HepG2 (cell line): ENCODE measurements at regions not wholly inside any gene's neighbourhood (a gene's known extent, or its start where the extent isn't known, plus 50 kb on each side); places are given as distances from the start of the nearest gene placed in this dataset.
"Not testable (repeated sequence)": the region's sequence is repeated elsewhere in the genome, so short reads cannot be mapped to it uniquely, and the experiment has no call there.

Experiments used
- ATAC-seq: fragments of 200-7000 bp; cut with Tn5 transposase; 3 replicates; pipeline ENCODE4 v1.9.1; 2020; ENCODE audit warnings: mild to moderate bottlenecking, moderate library complexity
- BruUV-seq: library from RNA; stranded (reverse); fragments of 400-500 nt; replicated peaks from 2 replicates; lab custom pipeline; 2021; lab: Mats Ljungman, UMichigan
- CTCF ChIA-PET: fragments of 300-600 bp; formaldehyde crosslinking; extraction: SDS; loops from one replicate; lab custom pipeline; 2021; ENCODE audit warnings: low total read pairs, inconsistent platforms, low intra/inter-chr PET ratio; lab: Yijun Ruan, JAX
- POLR2A ChIA-PET: fragments of 350-600 bp; sonication (Branson Sonifier 250); formaldehyde crosslinking; loops from one replicate; lab custom pipeline; 2020; ENCODE audit warnings: antibody characterized with exemption, inconsistent platforms; lab: Yijun Ruan, JAX
- DNase-seq: peaks from one replicate; pipeline ENCODE4 v3.0.0-alpha.2; 2015; ENCODE audit warnings: low spot score
- FAIRE-seq: peaks from 3 replicates; lab custom pipeline; 2011; peaks lifted over from hg19 to GRCh38; lab: Jason Lieb, UNC
- H2AFZ ChIP-seq: one replicate; pipeline ENCODE4 v1.6.1; 2011; ENCODE audit warnings: low read length, inconsistent platforms
- H3K27ac ChIP-seq: fragments of 300-600 bp; 3 replicates; pipeline ENCODE4 v1.8.0; 2011; ENCODE audit warnings: mixed run types, mild to moderate bottlenecking, mixed read lengths, low read length, inconsistent platforms; ENCODE audit not compliant: insufficient read depth; ENCODE audit errors: extremely low read length
- H3K27me3 ChIP-seq, 2 experiments: fragments of 200-600 bp in 1 of 2; 2 replicates in 1 of 2; 3 replicates in 1 of 2; pipeline versions ENCODE4 v1.6.0 to v1.8.0; 2011; ENCODE audit warnings: low read length in 2 of 2, mild to moderate bottlenecking in 2 of 2, moderate library complexity in 2 of 2, inconsistent platforms in 1 of 2; ENCODE audit not compliant: insufficient read depth in 2 of 2, control insufficient read depth in 1 of 2
- H3K36me3 ChIP-seq, 2 experiments: fragments of 200-600 bp in 1 of 2; replicated peaks in 1 of 2; 2 replicates in 1 of 2; 3 replicates in 1 of 2; pipeline versions ENCODE4 v1.5.1 to v1.8.0; 2011; ENCODE audit warnings: low read length in 2 of 2, inconsistent platforms in 1 of 2; ENCODE audit not compliant: insufficient read depth in 2 of 2, control insufficient read depth in 1 of 2
- H3K4me1 ChIP-seq: 2 replicates; pipeline ENCODE4 v1.5.1; 2012; ENCODE audit warnings: low read length, inconsistent platforms; ENCODE audit not compliant: insufficient read depth
- H3K4me2 ChIP-seq: 2 replicates; pipeline ENCODE4 v1.6.0; 2011; ENCODE audit warnings: low read depth, low read length, inconsistent platforms
- H3K4me3 ChIP-seq, 3 experiments: fragments of 200-600 bp in 1 of 3; sonication (generic), shearing (Covaris generic) in 1 of 3; replicated peaks in 1 of 3; 2 replicates each; pipeline ENCODE4 v1.5.1; 2011 to 2016; ENCODE audit warnings: low read length in 3 of 3, inconsistent platforms in 2 of 3, low read depth in 2 of 3, mild to moderate bottlenecking in 2 of 3, control low read depth in 1 of 3, mixed read lengths in 1 of 3; ENCODE audit not compliant: insufficient read depth in 1 of 3
- H3K79me2 ChIP-seq: one replicate; pipeline ENCODE4 v1.6.1; 2011; ENCODE audit warnings: low read length, inconsistent platforms; ENCODE audit not compliant: insufficient read depth
- H3K9ac ChIP-seq: 2 replicates; pipeline ENCODE4 v1.6.0; 2011; ENCODE audit warnings: mild to moderate bottlenecking, low read depth, low read length, inconsistent platforms; ENCODE audit not compliant: insufficient read depth
- H3K9me3 ChIP-seq: 2 replicates; pipeline ENCODE4 v1.5.1; 2012; ENCODE audit warnings: mild to moderate bottlenecking, low read length
- H4K20me1 ChIP-seq: 2 replicates; pipeline ENCODE4 v1.6.0; 2011; ENCODE audit warnings: inconsistent platforms, mild to moderate bottlenecking, low read length, moderate library complexity; ENCODE audit not compliant: insufficient read depth
- CENPT ChIP-seq: sonication (generic); formaldehyde crosslinking; IDR thresholded peaks from 2 replicates; pipeline ENCODE4 v1.8.0; 2022; ENCODE audit warnings: low read depth, mild to moderate bottlenecking, moderate library complexity, missing genetic modification reagents
- EED ChIP-seq: sonication (generic); formaldehyde crosslinking; IDR thresholded peaks from 2 replicates; pipeline ENCODE4 v1.5.0; 2020; ENCODE audit warnings: mild to moderate bottlenecking, missing genetic modification reagents
- HNRNPLL ChIP-seq: fragments of 200-400 bp; formaldehyde crosslinking; IDR thresholded peaks from 2 replicates; pipeline ENCODE4 v1.6.1; 2017; ENCODE audit warnings: mild to moderate bottlenecking, low read depth, low read length; ENCODE audit not compliant: poor library complexity, severe bottlenecking
- IKZF1 ChIP-seq: fragments of 450-650 bp; IDR thresholded peaks from 2 replicates; pipeline ENCODE4 v1.7.1; 2016
- MAZ ChIP-seq, 2 experiments: sonication (generic) in 1 of 2; formaldehyde crosslinking in 1 of 2; IDR thresholded peaks; 2 replicates each; pipeline versions ENCODE4 v1.5.0 to v1.6.1; 2012 to 2020; ENCODE audit warnings: low read depth in 2 of 2, mild to moderate bottlenecking in 2 of 2, borderline replicate concordance in 1 of 2, improper control_type of control experiment in 1 of 2, low read length in 1 of 2, missing genetic modification reagents in 1 of 2, moderate library complexity in 1 of 2
- MLLT10 ChIP-seq: sonication (generic); formaldehyde crosslinking; IDR thresholded peaks from 2 replicates; pipeline ENCODE4 v1.4.0; 2020; ENCODE audit warnings: missing genetic modification reagents
- NFIC ChIP-seq: IDR thresholded peaks from 2 replicates; pipeline ENCODE4 v1.6.1; 2012; ENCODE audit warnings: mild to moderate bottlenecking, low read length, inconsistent platforms
- NFKBIZ ChIP-seq: IDR thresholded peaks from 2 replicates; pipeline ENCODE4 v1.6.1; 2018; ENCODE audit warnings: missing genetic modification reagents, missing compliant biosample characterization
- RAD51 ChIP-seq: fragments of 450-650 bp; IDR thresholded peaks from 2 replicates; pipeline ENCODE4 v1.6.1; 2016; ENCODE audit warnings: borderline replicate concordance
- ZNF180 ChIP-seq: sonication (generic); formaldehyde crosslinking; IDR thresholded peaks from 2 replicates; pipeline ENCODE4 v1.4.0; 2020; ENCODE audit warnings: low read depth, missing genetic modification reagents, borderline replicate concordance
- ZNF20 ChIP-seq: sonication (generic); formaldehyde crosslinking; IDR thresholded peaks from 2 replicates; pipeline ENCODE4 v1.4.0; 2020; ENCODE audit warnings: mild to moderate bottlenecking, moderate library complexity, missing genetic modification reagents
- ZNF234 ChIP-seq: sonication (generic); formaldehyde crosslinking; conservative IDR thresholded peaks from 2 replicates; pipeline ENCODE4 v1.5.1; 2020; ENCODE audit warnings: mild to moderate bottlenecking, missing genetic modification reagents
- ZNF331 ChIP-seq: sonication (generic); formaldehyde crosslinking; IDR thresholded peaks from 2 replicates; pipeline ENCODE4 v1.4.0; 2020; ENCODE audit warnings: missing genetic modification reagents
- ZNF432 ChIP-seq: sonication (generic); formaldehyde crosslinking; IDR thresholded peaks from 2 replicates; pipeline ENCODE4 v1.5.0; 2020; ENCODE audit warnings: missing genetic modification reagents, mild to moderate bottlenecking, borderline replicate concordance
- ZNF446 ChIP-seq: sonication (generic); formaldehyde crosslinking; IDR thresholded peaks from 2 replicates; pipeline ENCODE4 v1.5.0; 2020; ENCODE audit warnings: mild to moderate bottlenecking, missing genetic modification reagents
- ZNF75D ChIP-seq: sonication (generic); formaldehyde crosslinking; IDR thresholded peaks from 2 replicates; pipeline ENCODE4 v1.8.1; 2023; ENCODE audit warnings: missing genetic modification reagents, mild to moderate bottlenecking, borderline replicate concordance
- ZNF792 ChIP-seq: IDR thresholded peaks from 2 replicates; pipeline ENCODE4 v1.6.1; 2016
- WGBS: methylation state at CpG from one replicate; pipeline ENCODE4 v1.1.6; 2017; ENCODE audit warnings: low lambda C conversion rate; 5-methylcytosine and 5-hydroxymethylcytosine counted together
- in situ Hi-C: cut with HindIII; loops from 2 replicates; pipeline ENCODE4 v1.10.0; 2017; ENCODE audit warnings: low pct_unique_long_range_greater_than_20kb; ENCODE audit not compliant: extremely low pct_ligation_motif_present
- intact Hi-C: fragments of 100-400 bp; cut with micrococcal nuclease; formaldehyde crosslinking; loops from one replicate; pipeline ENCODE4 v1.10.0; 2022; ENCODE audit not compliant: unreplicated experiment
- TF ChIP-seq, protein P1 (sequence below): sonication (generic); formaldehyde crosslinking; IDR thresholded peaks from 2 replicates; pipeline ENCODE4 v1.4.0; 2020; ENCODE audit warnings: low read depth, mild to moderate bottlenecking, missing genetic modification reagents

DNA sequence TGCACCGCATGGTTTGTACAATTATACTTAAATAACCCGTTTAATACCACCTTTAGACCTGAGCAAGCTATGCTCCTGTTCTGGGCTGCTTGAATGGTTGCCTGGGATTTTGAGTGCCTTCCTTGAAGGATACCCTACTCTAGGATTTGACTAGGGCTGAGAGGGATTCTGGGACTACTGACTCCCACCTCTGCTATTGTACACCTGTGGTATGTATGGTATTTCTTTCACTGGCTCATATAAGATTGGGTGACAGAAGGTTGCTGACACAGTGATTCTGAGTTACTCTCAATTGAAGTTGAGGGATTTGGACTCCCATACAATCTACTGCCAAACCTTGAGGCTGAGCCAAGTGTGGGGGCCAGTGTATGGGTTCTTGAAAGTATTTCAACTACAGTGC is 494.4 kb upstream of the SEMA3D start:
- intact Hi-C loops, result no loop called here
- H3K79me2 ChIP-seq, result no peaks in the 10 kb centered on the region
- in situ Hi-C loops, result no loop called here

DNA sequence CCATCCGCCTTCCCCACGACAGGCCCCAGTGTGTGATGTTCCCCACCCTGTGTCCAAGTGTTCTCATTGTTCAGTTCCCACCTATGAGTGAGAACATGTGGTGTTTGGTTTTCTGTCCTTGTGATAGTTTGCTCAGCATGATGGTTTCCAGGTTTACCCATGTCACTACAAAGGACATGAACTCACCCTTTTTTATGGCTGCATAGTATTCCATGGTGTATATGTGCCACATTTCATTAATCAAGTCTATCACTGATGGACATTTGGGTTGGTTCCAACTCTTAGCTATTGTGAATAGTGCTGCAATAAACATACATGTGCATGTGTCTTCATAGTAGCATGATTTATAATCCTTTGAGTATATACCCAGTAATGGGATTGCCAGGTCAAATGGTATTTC is 488.2 kb upstream of the SEMA3D start:
- H3K9ac ChIP-seq, H3K27ac ChIP-seq, H3K4me3 ChIP-seq, DNase-seq, FAIRE-seq, H3K9me3 ChIP-seq, ATAC-seq, intact Hi-C loops, H3K27me3 ChIP-seq, H3K4me2 ChIP-seq, H3K4me1 ChIP-seq, H2AFZ ChIP-seq, BruUV-seq, in situ Hi-C loops, H3K79me2 ChIP-seq, H3K36me3 ChIP-seq, H4K20me1 ChIP-seq, CTCF ChIA-PET, POLR2A ChIA-PET: not testable (repeated sequence)
- 5% methylated on average over 2 of the region's 2 CpGs for WGBS

More for the DNA sequence above, 494.4 kb upstream of the SEMA3D start:
- Histone ChIP-seq H3K4me1 (no peaks in the 10 kb centered on the region), H4K20me1 (no peaks in the 10 kb centered on the region), H3K9ac (no peak overlapping the region), H2AFZ (no peak overlapping the region), H3K36me3 (no peaks in the 10 kb centered on the region), H3K9me3 (no peaks in the 10 kb centered on the region)
- ChIA-PET POLR2A (no interaction called here), CTCF (no interaction called here)
- WGBS, result 0% methylated on average over 2 of the region's 2 CpGs
- no TSS peak for BruUV-seq
- ATAC-seq (no peak), DNase-seq (no peak), FAIRE-seq (no peak)
- no peak for TF ChIP-seq ZNF432 (CRISPR knock-in tag)
- TF ChIP-seq ZNF234 (CRISPR knock-in tag), result no peak
- TF ChIP-seq MAZ (IDR thresholded peaks at IDR 0.05; ENCODE audit: borderline replicate concordance, low read depth, low read length), result no peak
- TF ChIP-seq MAZ (CRISPR knock-in tag; IDR thresholded peaks at IDR 0.05; ENCODE audit: low read depth), result no peak
- TF ChIP-seq HNRNPLL, result no peak
- TF ChIP-seq IKZF1, result no peak
- TF ChIP-seq ZNF75D (CRISPR knock-in tag), result no peak
- no peak for TF ChIP-seq ZNF792 (CRISPR knock-in tag)
- no peak for TF ChIP-seq EED (CRISPR knock-in tag)
- TF ChIP-seq MLLT10 (CRISPR knock-in tag), result no peak
- TF ChIP-seq ZNF20 (CRISPR knock-in tag), result no peak
- no peak for TF ChIP-seq ZNF446 (CRISPR knock-in tag)
- TF ChIP-seq ZNF331 (CRISPR knock-in tag), result no peak
- TF ChIP-seq NFKBIZ, result no peak
- no peak for TF ChIP-seq RAD51
- no peak for TF ChIP-seq CENPT (CRISPR knock-in tag)
- TF ChIP-seq NFIC, result no peak
- TF ChIP-seq, protein P1, sequence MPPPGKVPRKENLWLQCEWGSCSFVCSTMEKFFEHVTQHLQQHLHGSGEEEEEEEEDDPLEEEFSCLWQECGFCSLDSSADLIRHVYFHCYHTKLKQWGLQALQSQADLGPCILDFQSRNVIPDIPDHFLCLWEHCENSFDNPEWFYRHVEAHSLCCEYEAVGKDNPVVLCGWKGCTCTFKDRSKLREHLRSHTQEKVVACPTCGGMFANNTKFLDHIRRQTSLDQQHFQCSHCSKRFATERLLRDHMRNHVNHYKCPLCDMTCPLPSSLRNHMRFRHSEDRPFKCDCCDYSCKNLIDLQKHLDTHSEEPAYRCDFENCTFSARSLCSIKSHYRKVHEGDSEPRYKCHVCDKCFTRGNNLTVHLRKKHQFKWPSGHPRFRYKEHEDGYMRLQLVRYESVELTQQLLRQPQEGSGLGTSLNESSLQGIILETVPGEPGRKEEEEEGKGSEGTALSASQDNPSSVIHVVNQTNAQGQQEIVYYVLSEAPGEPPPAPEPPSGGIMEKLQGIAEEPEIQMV, result no peak
- no peak for TF ChIP-seq ZNF180 (CRISPR knock-in tag)
- TF ChIP-seq, all 625 proteins: peak for 0
- H3K4me3 ChIP-seq, result no peak overlapping the region
- no peak overlapping the region for H3K4me2 ChIP-seq
- no peak overlapping the region for H3K27ac ChIP-seq
- H3K27me3 ChIP-seq, result no peaks in the 10 kb centered on the region
